ENCODE measurements at regions not wholly inside any gene's neighbourhood (a gene's known extent, or its start where the extent isn't known, plus 50 kb on each side); places are given as distances from the start of the nearest gene placed in this dataset.

- TF ChIP-seq TEAD4 (IDR thresholded peaks at IDR 0.05) (no peak), CEBPB (IDR thresholded peaks at IDR 0.05) (no peak), REST (IDR thresholded peaks at IDR 0.05; ENCODE audit: low read depth) (no peak), TCF12 (IDR thresholded peaks at IDR 0.05; ENCODE audit: low read depth) (no peak), EP300 (IDR thresholded peaks at IDR 0.05; ENCODE audit: borderline replicate concordance) (no peak)
Measured at GRCh38 chr3:168807448-168807847, 711.7 kb upstream of the GOLIM4 start.

- TF ChIP-seq RAD21 (IDR thresholded peaks at IDR 0.05; ENCODE audit: low read depth) = no peak
- no peak for TF ChIP-seq EP300 (IDR thresholded peaks at IDR 0.05; ENCODE audit: borderline replicate concordance)
- TF ChIP-seq MAX (IDR thresholded peaks at IDR 0.05) = no peak
- no peak for TF ChIP-seq ZBTB7A (IDR thresholded peaks at IDR 0.05; ENCODE audit: low read depth)
- TF ChIP-seq TAF1 (IDR thresholded peaks at IDR 0.05; ENCODE audit: low read depth) = no peak
- TF ChIP-seq EGR1 (IDR thresholded peaks at IDR 0.05) = no peak
- no peak for TF ChIP-seq TEAD4 (IDR thresholded peaks at IDR 0.05)
- no peak for TF ChIP-seq YY1 (IDR thresholded peaks at IDR 0.05; ENCODE audit: low read depth)
- no peak for TF ChIP-seq NFIC (IDR thresholded peaks at IDR 0.05)
- TF ChIP-seq REST (IDR thresholded peaks at IDR 0.05; ENCODE audit: low read depth) = no peak
Measured at GRCh38 chr3:168806871-168807270, 711.1 kb upstream of the GOLIM4 start.

- no peak for TF ChIP-seq ZBTB7A (IDR thresholded peaks at IDR 0.05; ENCODE audit: low read depth)
- TF ChIP-seq CEBPB (IDR thresholded peaks at IDR 0.05) = no peak
- TF ChIP-seq EP300 (IDR thresholded peaks at IDR 0.05; ENCODE audit: borderline replicate concordance) = no peak
- TF ChIP-seq YY1 (IDR thresholded peaks at IDR 0.05; ENCODE audit: low read depth) = no peak
- no peak for TF ChIP-seq USF1 (IDR thresholded peaks at IDR 0.05)
- TF ChIP-seq TAF1 (IDR thresholded peaks at IDR 0.05; ENCODE audit: low read depth) = no peak
- TF ChIP-seq REST (IDR thresholded peaks at IDR 0.05; ENCODE audit: low read depth) = no peak
- TF ChIP-seq RAD21 (IDR thresholded peaks at IDR 0.05; ENCODE audit: low read depth) = no peak
- no peak for TF ChIP-seq TEAD4 (IDR thresholded peaks at IDR 0.05)
- no peak for TF ChIP-seq TCF12 (IDR thresholded peaks at IDR 0.05; ENCODE audit: low read depth)
- TF ChIP-seq CREB1 (IDR thresholded peaks at IDR 0.05; ENCODE audit: low read depth) = no peak
- no peak for TF ChIP-seq MAX (IDR thresholded peaks at IDR 0.05)
- no peak for TF ChIP-seq EGR1 (IDR thresholded peaks at IDR 0.05)
- no peak for TF ChIP-seq FOXM1 (IDR thresholded peaks at IDR 0.05; ENCODE audit: borderline replicate concordance, low read depth)
- TF ChIP-seq NFIC (IDR thresholded peaks at IDR 0.05) = no peak
Measured at GRCh38 chr3:168803536-168803935, 707.8 kb upstream of the GOLIM4 start.

- TF ChIP-seq FOXM1 (IDR thresholded peaks at IDR 0.05; ENCODE audit: borderline replicate concordance, low read depth) (no peak), MAX (IDR thresholded peaks at IDR 0.05) (no peak), RAD21 (IDR thresholded peaks at IDR 0.05; ENCODE audit: low read depth) (no peak), USF1 (IDR thresholded peaks at IDR 0.05) (no peak), TEAD4 (IDR thresholded peaks at IDR 0.05) (no peak), EGR1 (IDR thresholded peaks at IDR 0.05) (no peak), NFIC (IDR thresholded peaks at IDR 0.05) (no peak), CEBPB (IDR thresholded peaks at IDR 0.05) (no peak), YY1 (IDR thresholded peaks at IDR 0.05; ENCODE audit: low read depth) (no peak), CREB1 (IDR thresholded peaks at IDR 0.05; ENCODE audit: low read depth) (no peak), TCF12 (IDR thresholded peaks at IDR 0.05; ENCODE audit: low read depth) (no peak), EP300 (IDR thresholded peaks at IDR 0.05; ENCODE audit: borderline replicate concordance) (no peak), ZBTB7A (IDR thresholded peaks at IDR 0.05; ENCODE audit: low read depth) (no peak), REST (IDR thresholded peaks at IDR 0.05; ENCODE audit: low read depth) (no peak)
Measured at GRCh38 chr3:168802766-168803165, 707.0 kb upstream of the GOLIM4 start.
